Effector CD4-positive, alpha-beta T cell (primary cell): ENCODE measurements at regions not wholly inside any gene's neighbourhood (a gene's known extent, or its start where the extent isn't known, plus 50 kb on each side); places are given as distances from the start of the nearest gene placed in this dataset.
A peak's percentile ranks its signal among the peaks of the same experiment; 100 is the strongest.
"Not testable (repeated sequence)": the region's sequence is repeated elsewhere in the genome, so short reads cannot be mapped to it uniquely, and the experiment has no call there.

Experiments
- DNase-seq: peaks from one replicate; pipeline ENCODE4 v3.0.0-alpha.2; 2020

DNA sequence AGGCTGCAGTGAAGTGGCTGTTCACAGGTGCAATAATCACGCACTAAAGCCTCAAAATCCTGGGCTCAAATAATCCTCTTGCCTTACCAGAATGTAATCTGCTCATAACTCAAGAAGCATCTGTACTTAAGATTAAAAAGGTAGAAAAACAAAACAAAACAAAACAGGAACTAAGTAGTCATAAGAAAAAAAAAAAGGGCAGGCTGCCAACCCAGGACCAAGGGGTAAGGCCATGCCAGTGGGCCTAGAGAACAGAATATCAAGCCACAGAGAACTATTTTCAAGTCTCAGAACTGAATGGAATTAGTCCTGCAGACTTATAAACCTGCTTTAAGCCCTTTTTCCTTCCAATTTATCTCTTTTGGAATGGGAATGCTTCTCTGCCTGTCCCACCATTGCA, 64.8 kb upstream of the TBC1D3K start:
- no peak for DNase-seq

DNA sequence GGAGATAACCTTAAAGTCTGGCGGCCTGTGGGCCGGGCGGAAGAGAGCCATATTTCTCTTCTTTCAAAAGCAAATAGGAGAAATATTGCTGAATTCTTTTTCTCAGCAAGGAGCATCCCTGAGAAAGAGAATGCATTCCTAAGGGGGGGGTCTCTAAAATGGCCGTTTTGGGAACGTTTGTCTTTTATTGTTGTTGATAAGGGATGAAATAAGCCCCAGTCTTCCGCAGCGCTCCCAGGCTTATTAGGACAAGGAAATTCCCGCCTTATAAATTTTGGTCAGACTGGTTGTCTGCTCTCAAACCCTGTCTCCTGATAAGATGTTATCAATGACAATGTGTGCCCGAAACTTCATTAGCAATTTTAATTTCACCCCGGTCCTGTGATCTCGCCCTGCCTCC, 65.8 kb upstream of the TBC1D3K start:
- not testable (repeated sequence) for DNase-seq

DNA sequence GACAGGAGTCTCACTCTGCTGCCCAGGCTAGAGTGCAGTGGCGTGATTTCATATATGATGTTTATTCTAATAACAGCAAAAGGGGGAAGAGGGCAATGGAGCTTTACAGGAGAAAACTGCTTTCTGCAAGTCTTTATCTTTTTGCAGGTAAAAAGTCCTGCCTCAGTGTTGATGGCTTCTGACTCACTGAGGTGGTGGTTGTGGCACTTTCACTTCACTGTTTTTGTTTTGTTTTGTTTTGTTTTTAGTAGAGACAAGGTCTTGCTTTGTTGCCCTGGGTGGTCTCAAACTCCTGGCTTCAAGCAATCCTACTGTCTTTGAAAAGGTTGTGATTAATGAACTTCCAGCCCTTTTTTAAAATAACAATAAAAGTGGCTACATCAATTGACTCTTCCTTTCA, 68.0 kb upstream of the TBC1D3K start:
- DNase-seq, result no peak

DNA sequence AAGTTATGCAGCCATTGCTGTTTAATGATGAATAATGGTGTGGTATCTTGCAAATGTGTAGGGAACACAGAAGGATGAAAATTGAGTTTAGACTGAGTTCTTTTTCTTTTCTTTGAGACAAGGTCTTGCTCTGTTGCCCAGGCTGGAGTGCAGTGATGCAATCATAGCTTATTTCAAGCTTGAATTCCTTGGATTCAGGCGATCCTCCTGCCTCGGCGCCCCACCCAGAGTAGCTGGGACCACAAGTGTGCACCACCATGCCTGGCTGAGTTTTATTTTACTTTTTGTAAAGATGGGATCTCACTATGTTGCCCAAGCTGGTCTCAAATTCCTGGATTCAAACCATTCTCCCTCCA, 74.6 kb upstream of the TBC1D3K start:
- DNase-seq, result no peak

DNA sequence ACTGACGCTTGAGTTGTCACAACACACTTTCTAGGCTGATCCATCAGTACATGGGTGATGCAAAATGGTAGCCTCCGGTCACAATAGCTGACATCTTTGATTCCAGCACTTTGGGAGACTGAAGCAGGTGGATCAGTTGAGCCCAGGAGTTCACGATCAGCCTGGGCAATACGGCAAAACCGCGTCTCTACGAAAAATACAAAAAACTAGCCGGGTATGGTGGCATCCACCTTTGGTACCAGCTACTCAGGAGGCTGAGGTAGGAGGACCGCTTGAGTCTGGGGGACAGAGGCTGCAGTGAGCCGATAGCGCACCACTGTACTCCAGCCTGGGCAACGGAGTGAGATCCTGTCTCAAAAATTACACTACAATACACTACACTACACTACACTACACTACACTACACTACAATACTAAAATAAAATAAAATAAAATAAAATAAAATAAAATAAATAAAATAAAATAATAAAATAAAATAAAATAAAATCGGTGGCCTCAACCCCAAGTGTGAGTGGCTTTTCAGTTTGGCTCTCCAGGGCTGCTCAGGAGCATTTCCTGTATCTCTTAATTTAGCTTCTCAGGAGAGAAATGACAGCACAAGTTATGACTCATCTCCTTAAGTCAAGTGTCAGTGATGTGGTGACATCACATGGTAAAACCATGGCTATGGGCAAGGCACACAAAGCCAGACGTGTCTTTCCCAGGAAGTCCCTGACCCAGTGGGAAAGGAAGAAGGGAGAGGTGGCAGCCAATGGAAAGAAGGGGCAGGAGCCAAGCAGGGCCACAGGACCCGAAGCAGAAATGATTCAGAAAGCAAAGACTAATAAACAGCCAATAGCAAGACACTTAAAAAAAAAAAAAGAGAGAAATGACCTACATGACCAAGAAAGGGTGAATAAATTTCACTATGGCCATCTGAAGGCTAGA, 75.3 kb upstream of the TBC1D3K start:
- DNase-seq, result no peak

DNA sequence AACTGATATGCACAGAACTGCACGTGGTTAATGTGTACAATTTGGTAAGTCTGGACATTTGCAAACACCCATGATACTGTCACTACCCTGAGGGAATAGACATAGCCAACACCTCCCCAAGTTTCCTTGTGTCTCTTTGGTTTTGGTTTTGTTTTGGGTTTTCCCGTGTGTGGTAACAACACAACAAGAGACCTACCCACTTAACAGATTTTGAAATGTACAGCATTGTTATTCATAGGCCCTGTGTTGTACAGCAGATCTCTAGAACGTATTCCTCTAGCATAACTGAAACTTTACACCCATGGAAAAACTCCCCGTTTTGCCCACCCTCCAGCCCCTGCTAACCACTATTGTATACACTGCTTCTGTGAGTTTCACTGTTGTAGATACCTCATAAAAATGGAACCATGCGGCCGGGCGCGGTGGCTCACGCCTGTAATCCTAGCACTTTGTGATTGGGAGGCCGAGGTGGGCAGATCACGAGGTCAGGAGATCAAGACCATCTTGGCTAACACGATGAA, 76.3 kb upstream of the TBC1D3K start:
- no peak for DNase-seq

DNA sequence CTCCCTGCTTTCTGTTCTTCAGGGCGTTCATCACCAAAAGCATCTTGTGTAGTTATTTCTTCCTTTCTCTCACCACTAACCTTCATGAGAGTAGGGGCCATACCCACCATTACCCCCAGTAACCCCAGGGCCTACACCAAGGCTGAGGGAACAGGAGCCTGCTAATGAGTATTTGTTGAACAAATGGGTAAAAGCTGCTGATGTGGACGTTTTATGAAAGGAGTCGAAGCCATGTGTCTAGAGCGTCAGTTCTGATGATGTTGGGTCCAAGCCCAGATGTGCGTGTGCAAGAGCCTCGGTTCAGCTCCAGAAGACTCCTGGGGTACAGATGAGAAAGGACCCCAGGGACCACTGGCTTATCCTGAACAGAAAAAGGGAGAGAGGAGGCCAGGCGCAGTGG, 77.1 kb upstream of the TBC1D3K start:
- DNase-seq, result no peak

DNA sequence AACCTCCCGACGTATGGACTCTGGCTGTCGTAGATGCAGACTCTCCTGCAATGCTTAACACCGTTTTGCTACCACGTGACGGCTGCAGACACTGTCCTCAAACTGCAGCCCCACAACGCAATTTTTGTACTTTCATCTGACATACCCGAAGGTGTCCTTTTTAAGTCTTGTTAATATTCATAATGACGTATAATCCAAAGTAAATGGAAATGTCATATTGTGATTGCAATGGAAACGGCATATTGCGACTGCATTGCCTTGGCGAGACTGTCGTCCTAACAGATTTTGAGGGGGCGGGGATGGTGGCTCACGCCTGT, 79.3 kb upstream of the TBC1D3K start:
- DNase-seq, result no peak

DNA sequence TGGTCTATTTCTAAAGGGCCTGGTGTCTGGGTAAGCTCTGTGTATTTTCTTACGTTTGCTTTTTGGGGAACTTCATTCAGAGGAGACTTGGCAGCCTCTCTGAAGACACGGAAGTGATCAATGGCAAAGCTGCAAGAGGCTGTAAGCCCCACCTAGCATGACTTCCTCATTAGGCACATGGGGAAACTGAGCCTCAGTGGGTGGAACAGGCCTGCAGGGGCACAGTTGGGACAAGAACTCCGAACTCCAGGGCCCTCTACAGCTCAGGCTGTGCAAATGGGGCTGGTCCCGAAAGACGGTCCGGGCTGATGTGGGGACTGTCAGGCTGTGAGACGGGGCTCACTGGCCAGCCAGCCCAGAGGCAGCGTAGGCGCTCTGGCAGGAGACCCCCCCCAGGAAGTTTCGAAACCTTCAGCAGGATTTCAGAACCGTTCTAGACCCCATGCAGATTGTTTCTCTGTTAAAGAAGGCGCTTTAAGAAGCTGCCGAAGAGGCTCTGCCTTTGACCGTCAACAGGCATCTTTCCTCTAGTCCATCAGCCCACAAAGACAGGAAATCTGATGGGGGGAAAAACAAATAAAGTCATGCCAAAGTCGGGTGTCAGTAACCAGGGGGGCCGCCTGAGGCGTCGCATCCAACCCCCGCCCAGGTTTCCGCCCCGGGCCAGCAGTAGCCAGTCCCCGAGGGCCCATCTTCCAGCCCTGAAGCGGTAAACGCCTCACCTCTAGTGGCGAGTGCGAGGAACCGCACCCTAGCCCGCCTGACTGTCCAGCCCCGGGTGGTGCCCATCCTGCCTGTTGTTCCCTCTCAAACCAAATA, 79.8 kb upstream of the TBC1D3K start:
- DNase-seq, result peak; percentile 17

DNA sequence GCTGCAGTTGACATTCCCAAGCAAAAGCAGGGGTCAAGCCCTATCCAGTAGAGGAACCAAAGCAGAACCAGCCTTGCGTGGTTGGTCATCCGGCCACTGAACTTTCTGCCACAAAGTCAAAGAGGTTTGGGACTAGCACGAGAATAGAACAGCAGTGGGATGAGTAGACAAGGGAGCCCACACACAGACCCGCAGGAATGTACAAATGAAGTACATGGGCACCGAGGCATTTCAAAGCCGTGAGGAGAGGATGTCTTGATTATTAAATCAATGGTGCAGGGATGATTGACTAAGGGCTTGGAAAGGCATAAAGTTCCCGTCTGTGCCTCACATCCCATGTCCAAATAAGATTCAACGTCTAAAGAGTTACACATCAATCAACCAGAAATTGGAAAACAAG, 81.8 kb upstream of the TBC1D3K start:
- no peak for DNase-seq

DNA sequence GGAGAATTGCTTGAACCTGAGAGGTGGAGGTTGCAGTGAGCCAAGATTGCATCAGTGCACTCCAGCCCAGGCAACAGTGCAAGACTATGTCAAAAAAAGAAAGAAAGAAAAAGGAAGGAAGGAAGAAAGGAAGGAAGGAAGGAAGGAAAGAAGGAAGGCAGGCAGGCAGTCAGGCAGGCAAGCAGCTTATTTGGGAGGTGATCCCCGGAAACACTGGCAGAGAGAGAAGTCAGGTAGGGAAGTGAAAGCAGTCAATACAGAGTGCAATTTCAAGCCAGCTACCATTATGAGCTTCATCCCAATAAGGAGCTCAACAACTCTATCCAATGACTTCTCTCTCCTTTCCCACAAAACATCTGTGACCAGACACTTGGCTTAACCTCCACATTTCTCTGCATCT, 83.0 kb upstream of the TBC1D3K start:
- no peak for DNase-seq

DNA sequence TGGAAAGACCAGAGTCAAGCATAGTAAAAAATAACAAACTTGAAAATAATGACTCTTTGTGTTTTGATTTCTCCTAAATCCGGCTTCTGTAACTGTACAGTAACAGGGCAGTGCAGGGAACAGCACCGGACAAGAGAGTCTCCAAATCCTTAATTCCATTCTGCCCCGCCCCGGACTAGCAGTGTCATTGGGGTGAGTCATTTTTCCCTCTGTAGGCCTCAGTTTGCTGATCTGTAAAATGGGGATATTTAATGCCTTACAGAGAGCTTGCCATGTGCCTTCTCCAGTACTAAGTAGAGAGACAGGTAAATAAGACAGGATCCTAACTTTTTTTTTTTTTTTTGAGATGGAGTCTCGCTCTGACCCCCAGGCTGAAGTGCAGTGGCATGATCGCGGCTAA, 83.6 kb upstream of the TBC1D3K start:
- no peak for DNase-seq

DNA sequence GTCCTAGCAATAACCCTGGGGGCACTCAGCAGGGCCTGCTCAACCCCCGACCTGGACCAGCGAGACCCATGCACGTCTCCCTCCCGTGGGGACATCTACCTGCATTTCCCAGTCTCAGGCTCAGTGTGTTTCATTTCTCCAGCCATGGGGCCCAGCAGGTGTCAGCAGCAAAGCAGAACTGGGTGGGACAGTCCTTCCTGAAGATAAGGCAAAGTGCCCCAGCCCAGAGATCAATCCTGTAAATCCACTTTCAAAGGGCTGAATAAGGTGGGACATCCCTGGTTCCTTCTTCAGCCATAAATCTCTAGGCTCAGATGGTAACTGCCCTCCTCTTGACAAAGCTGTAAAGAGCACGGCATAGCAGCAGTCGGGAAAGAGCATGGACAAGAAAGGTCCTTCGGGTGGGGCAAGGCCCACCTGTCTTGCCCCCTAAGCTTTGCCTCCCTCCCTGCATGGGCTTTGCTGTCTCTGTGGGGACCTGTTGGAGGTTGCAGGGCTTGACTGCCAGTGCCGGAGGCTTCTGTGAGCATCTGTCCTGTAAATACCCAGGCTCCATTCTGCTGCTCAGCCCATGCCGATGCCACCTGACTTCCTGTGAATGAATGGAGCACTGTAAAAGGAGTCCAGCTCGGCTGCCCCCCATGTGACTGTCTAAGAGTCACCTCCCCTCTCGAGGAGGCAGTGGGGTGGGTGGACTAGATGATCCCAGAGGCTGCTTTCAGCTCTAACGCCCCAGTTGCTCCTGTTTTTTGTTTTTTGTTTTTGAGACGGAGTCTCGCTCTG, 84.8 kb upstream of the TBC1D3K start:
- no peak for DNase-seq

DNA sequence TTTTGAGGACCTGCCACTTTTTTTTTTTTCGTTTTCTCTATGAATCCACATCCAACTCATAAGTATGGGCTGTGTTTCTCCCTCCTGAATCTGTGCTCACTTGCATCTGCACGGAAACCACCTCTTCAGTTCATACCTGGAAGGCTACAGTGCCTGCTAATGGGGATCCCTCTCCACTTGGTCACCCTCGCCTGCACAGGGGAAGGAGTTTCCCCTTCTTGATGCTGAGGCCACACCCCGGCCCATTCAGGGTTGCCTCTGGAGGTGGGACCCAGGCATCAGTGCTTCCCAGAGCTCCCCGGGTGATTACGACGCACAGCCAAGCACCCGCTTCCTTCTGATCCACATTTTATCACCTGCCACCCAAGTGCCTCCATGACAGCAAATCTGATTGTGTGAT, 85.9 kb upstream of the TBC1D3K start:
- no peak for DNase-seq

DNA sequence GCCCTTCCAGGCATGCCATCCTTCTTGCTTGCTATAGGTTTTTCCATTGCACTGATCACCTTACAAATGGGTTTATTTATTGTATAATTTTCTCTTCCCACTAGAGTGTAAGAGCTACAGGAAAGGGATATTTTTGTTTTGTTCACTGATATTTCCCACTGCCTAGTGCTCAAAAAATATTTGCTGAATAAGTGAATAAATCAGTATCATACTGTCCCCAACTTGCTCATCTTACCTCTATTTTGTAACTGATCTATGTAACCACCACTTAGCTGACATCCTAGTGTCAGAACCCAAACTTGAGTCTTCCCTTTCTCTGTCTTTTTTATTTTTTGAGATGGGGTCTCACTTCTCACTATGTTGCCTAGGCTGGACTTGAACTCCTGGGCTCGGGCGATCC, 87.6 kb upstream of the TBC1D3K start:
- no peak for DNase-seq

DNA sequence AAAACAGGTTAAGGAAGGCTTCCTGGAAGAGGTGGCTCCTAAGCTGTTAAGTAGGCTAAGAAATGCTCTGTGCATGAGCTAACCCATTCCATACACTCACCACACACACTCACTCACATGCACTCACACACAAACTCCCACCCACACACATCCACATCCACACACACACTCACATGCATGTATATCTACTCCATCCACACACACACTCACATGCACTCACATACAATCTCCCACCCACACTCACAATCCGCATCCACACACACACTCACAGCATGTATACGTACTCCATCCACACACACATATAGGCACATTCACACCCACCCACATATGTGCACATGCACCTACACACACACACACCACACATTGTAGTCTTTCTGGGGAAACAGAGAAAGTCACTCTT, 89.3 kb upstream of the HNF1B start:
- no peak for DNase-seq

DNA sequence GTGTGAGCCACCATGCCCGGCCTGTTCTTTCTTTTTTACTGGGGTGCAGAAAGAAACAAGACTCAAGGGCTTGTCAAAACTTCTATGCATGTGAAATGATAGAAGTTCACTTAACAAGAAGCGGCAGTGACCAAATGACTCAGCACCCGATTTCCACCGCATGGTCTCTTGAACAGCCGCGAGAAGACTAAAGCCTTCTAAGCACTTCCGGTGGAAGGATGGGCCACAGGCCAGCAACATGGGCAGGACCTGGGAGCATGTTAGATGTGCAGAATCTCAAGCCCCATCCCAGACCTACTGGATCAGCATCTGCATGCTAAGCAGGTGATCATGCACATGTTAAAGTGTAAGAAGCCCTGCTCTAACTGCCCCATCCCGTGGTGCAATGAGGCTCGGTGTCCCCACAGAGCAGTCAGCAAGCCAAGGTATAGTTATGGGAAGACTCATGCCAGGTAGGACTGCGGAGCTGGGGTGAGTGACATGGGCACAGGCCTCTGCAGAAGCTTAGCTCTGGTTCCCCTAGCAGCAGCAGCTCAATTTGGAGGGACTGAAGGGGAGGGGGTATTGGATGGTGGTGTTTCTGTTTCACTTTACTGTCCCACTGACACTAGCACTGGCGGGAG, 88.5 kb upstream of the HNF1B start:
- DNase-seq, result no peak

DNA sequence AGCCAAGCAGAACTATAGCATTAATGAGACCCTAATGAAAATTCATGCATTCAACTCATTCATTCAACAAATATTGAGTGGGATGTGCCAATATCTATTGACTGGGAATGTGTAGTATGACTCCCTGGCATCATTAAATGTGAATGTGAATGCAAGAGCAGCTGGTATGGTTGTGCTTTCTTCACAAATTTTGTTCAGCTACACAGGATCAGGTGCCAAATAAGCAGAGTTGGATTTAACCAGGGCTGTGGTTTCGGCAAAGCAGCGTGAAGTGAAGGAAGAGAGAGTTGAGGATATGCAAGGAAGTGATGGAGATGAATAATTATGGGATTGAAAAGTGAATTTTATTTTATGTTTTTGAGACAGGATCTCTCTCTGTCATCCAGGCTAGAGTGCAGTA, 87.1 kb upstream of the HNF1B start:
- DNase-seq, result no peak

DNA sequence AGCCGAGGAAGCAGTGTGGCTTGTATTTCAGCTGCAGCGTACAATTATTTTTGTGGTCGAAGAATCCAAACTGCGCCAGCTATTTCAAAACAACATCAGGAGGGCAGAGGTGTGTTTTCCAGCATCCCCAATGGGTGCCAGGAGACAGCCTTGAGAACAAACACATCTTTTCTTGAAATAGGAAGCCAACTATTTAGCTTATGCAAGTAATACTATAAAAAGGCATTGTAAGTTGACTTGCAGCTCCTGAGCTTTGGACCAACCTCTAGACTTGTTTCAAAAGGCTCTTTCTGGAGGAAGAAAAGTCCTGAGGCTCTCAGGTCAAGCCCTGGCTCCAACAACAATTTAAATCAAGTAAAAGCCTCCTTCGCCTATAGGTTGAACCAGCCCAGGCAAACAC, 86.6 kb upstream of the HNF1B start:
- DNase-seq, result no peak

DNA sequence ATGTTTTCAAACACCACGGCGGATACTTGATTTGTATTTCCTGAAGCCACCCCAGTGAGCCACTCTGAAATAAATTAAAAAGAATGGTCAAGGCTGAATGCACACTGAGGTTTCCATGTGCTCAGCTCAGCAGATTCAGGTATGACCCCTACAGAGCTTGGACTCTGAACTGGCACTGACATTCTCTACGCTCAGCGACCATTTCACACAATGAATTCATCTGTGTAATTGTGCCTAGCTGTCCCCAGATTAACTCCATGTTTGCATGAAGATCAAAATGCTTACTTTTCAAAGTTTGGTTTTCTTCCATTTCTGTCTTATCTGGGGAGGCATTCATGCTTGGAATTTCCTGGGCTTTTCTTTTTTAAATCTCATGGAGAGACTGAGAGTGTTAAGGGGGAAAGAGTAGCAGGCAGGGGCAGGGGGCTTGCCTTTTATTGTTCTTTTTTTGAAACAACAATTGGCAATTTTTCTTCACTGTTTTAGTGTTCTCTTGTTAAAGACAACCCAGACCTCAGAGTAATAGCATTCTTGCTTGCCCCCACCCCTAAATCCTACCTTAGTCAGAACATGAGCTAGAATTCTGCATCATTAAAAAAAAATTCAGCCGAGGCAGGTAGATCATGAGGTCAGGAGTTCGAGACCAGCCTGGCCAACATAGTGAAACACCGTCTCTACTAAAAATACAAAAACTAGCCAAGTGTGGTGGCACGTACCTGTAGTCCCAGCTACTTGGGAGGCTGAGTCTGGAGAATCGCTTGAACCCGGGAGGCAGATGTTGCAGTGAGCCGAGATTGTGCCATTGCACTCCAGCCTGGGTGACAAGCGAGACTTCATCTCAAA, 85.5 kb upstream of the HNF1B start:
- DNase-seq, result no peak

DNA sequence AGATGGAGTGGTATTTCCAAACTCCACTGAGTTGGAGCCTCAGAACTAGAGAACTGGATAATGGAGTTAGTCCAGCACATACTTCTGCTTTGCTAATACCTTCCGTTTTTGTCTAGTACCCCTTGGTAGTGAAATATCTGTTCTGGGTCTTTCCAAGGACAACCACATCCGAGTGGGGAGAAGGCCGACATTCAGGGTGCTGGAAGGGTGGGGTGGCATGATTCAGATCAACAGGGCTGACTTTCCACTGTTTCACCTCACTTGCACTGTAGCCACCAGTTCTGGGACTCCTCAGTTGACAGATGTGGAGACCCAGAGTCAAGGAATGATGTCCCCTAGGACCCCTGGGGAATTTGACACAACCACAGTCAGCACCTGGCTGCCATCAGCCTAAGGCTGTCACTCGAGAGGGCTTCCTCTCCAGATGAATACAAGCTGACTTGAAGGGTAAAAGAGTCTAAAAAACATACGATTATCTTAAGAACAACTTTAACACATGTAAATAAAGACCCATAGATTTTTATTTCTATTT, 84.8 kb upstream of the HNF1B start:
- DNase-seq, result no peak

DNA sequence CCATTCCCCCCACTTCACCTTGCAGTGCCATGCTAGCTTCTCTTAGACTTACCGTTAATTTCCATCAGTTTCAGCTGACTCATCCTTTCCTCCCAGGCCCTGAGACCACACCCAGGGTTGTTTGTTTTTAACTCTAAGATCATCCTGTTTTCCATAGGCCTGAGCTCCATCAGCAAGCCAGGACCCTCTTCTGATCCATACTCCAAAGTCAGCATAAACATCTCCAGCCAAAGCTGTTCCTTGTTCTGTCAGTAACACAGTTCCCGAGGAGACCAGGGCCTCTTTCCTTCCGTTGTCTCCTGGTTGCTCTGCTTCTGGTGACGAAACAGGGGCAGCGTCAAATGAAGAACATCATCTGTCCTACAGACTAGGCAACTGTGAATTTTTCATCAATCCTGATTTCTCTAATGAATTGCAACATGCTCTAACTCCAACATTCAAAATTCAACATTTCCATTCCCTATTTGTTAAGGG, 83.8 kb upstream of the HNF1B start:
- DNase-seq, result no peak
